ENCODE measurements at regions not wholly inside any gene's neighbourhood (a gene's known extent, or its start where the extent isn't known, plus 50 kb on each side); places are given as distances from the start of the nearest gene placed in this dataset.

GRCh38 chr2:16021611-16022363 is 81.4 kb downstream of the MYCN start:
- DNase-seq, result no peak

- no peak for DNase-seq
Observed at GRCh38 chr2:16020389-16021008, 80.1 kb downstream of the MYCN start.

- no peak for DNase-seq
Observed at GRCh38 chr2:16019617-16020351, 79.4 kb downstream of the MYCN start.

GRCh38 chr2:16019060-16019480 is 78.7 kb downstream of the MYCN start:
- no peak for DNase-seq

GRCh38 chr2:16018277-16019059 is 78.1 kb downstream of the MYCN start:
- DNase-seq, result no peak

- no peak for DNase-seq
Observed at GRCh38 chr2:16016282-16016681, 75.9 kb downstream of the MYCN start.

GRCh38 chr2:16015903-16016265 is 75.5 kb downstream of the MYCN start:
- DNase-seq, result no peak

GRCh38 chr2:16015210-16015902 is 75.0 kb downstream of the MYCN start:
- no peak for DNase-seq

- no peak for DNase-seq
Observed at GRCh38 chr2:16014802-16015201, 74.5 kb downstream of the MYCN start.

GRCh38 chr2:16014041-16014787 is 73.9 kb downstream of the MYCN start:
- no peak for DNase-seq

- DNase-seq, result no peak
Observed at GRCh38 chr2:16013359-16013911, 73.1 kb downstream of the MYCN start.

- DNase-seq, result no peak
Observed at GRCh38 chr2:16012626-16013358, 72.4 kb downstream of the MYCN start.

- no peak for DNase-seq
Observed at GRCh38 chr2:16012029-16012596, 71.8 kb downstream of the MYCN start.

GRCh38 chr2:16011621-16011960 is 71.2 kb downstream of the MYCN start:
- DNase-seq, result no peak

GRCh38 chr2:16010951-16011620 is 70.7 kb downstream of the MYCN start:
- DNase-seq, result no peak

GRCh38 chr2:16010011-16010410 is 69.7 kb downstream of the MYCN start:
- DNase-seq, result no peak

GRCh38 chr2:16009560-16009959 is 69.2 kb downstream of the MYCN start:
- DNase-seq, result no peak

GRCh38 chr2:16008856-16009255 is 68.5 kb downstream of the MYCN start:
- no peak for DNase-seq

- DNase-seq, result no peak
Observed at GRCh38 chr2:16008331-16008850, 68.0 kb downstream of the MYCN start.
